K562 (cell line): ENCODE measurements at regions not wholly inside any gene's neighbourhood (a gene's known extent, or its start where the extent isn't known, plus 50 kb on each side); places are given as distances from the start of the nearest gene placed in this dataset.
A peak's percentile ranks its signal among the peaks of the same experiment; 100 is the strongest.

ENCODE experiments used
- CBX3 ChIP-seq, 2 experiments: IDR thresholded peaks; 1 replicate in 1 of 2; 2 replicates in 1 of 2; pipeline ENCODE4 v1.6.1; 2012; ENCODE audit warnings: inconsistent platforms in 2 of 2, low read length in 2 of 2, borderline replicate concordance in 1 of 2, control low read depth in 1 of 2
- CREBBP ChIP-seq: IDR thresholded peaks from one replicate; pipeline ENCODE4 v1.6.1; 2012; ENCODE audit warnings: low read depth, mild to moderate bottlenecking, control low read depth, inconsistent platforms, low read length
- EHMT2 ChIP-seq: fragments of 450-650 bp; IDR thresholded peaks from 2 replicates; pipeline ENCODE4 v1.6.1; 2018; ENCODE audit warnings: antibody characterized with exemption
- GTF2F1 ChIP-seq: IDR thresholded peaks from 2 replicates; pipeline ENCODE4 v1.6.1; 2011; ENCODE audit warnings: low read depth, low read length, improper control_type of control experiment
- HDAC3 ChIP-seq: fragments of 450-650 bp; IDR thresholded peaks from 2 replicates; pipeline ENCODE4 v1.6.1; 2018; ENCODE audit warnings: borderline replicate concordance, mild to moderate bottlenecking, moderate library complexity; ENCODE audit not compliant: partially characterized antibody
- HDAC8 ChIP-seq: fragments of 450-650 bp; IDR thresholded peaks from 2 replicates; pipeline ENCODE4 v1.6.1; 2016; ENCODE audit warnings: mild to moderate bottlenecking, missing genetic modification characterization, moderate library complexity, missing compliant biosample characterization
- HMG20A ChIP-seq: fragments of 450-650 bp; formaldehyde crosslinking; conservative IDR thresholded peaks from 2 replicates; pipeline ENCODE4 v1.4.0; 2020; ENCODE audit warnings: mild to moderate bottlenecking, mixed read lengths
- LCOR ChIP-seq: sonication (generic); formaldehyde crosslinking; IDR thresholded peaks from 2 replicates; pipeline ENCODE4 v1.8.0; 2022; ENCODE audit warnings: mild to moderate bottlenecking, missing genetic modification reagents
- MTA3 ChIP-seq: fragments of 450-650 bp; formaldehyde crosslinking; IDR thresholded peaks from 2 replicates; pipeline ENCODE4 v1.6.1; 2017; ENCODE audit warnings: mild to moderate bottlenecking, borderline replicate concordance
- OTX1 ChIP-seq: fragments of 450-650 bp; formaldehyde crosslinking; IDR thresholded peaks from 2 replicates; pipeline ENCODE4 v1.4.0; 2022; ENCODE audit warnings: mild to moderate bottlenecking
- TAF1 ChIP-seq: IDR thresholded peaks from 2 replicates; pipeline ENCODE4 v1.6.1; 2011; ENCODE audit warnings: mild to moderate bottlenecking, low read length, moderate library complexity; ENCODE audit not compliant: insufficient read depth, control insufficient read depth, severe bottlenecking; ENCODE audit errors: extremely low read depth
- TAF15 ChIP-seq: fragments of 200-400 bp; formaldehyde crosslinking; IDR thresholded peaks from 2 replicates; pipeline ENCODE4 v1.6.1; 2017; ENCODE audit warnings: mild to moderate bottlenecking, low read depth, low read length, moderate library complexity
- TCFL5 ChIP-seq: fragments of 250-450 bp; sonication (Bioruptor Pico); conservative IDR thresholded peaks from 2 replicates; pipeline ENCODE4 v1.6.1; 2021; ENCODE audit warnings: mild to moderate bottlenecking, moderate library complexity, matching md5 sums
- ZNF23 ChIP-seq: fragments of 250-450 bp; sonication (Bioruptor Pico); IDR thresholded peaks from 2 replicates; pipeline ENCODE4 v1.4.0; 2020; ENCODE audit warnings: mild to moderate bottlenecking
- ZNF717 ChIP-seq: fragments of 250-450 bp; sonication (Bioruptor Pico); IDR thresholded peaks from 2 replicates; pipeline ENCODE4 v1.5.0; 2021
- TF ChIP-seq, protein P1 (sequence below): fragments of 450-650 bp; IDR thresholded peaks from 2 replicates; pipeline ENCODE4 v1.6.1; 2017; ENCODE audit warnings: mild to moderate bottlenecking, moderate library complexity
- TF ChIP-seq, protein P2 (sequence below): fragments of 450-650 bp; IDR thresholded peaks from 2 replicates; pipeline ENCODE4 v1.6.1; 2016
- TF ChIP-seq, protein P3 (sequence below), 2 experiments: fragments of 200-800 bp in 1 of 2; sonication (Bioruptor generic) in 1 of 2; sonication (generic) in 1 of 2; formaldehyde crosslinking in 1 of 2; IDR thresholded peaks in 1 of 2; conservative IDR thresholded peaks in 1 of 2; 2 replicates each; pipeline versions ENCODE4 v1.5.0 to v1.6.1; 2016 to 2020; ENCODE audit warnings: missing compliant biosample characterization in 1 of 2, missing genetic modification characterization in 1 of 2, missing genetic modification reagents in 1 of 2
- TF ChIP-seq, protein P4 (sequence below): fragments of 250-450 bp; sonication (Bioruptor Pico); IDR thresholded peaks from 2 replicates; pipeline ENCODE4 v1.8.0; 2021; ENCODE audit warnings: borderline replicate concordance, mild to moderate bottlenecking, moderate library complexity; ENCODE audit not compliant: poor library complexity, severe bottlenecking
- TF ChIP-seq, protein P5 (sequence below): sonication (generic); formaldehyde crosslinking; IDR thresholded peaks from 2 replicates; pipeline ENCODE4 v1.9.0; 2022; ENCODE audit warnings: mild to moderate bottlenecking, missing genetic modification reagents
- TF ChIP-seq, protein P6 (sequence below): fragments of 450-650 bp; formaldehyde crosslinking; IDR thresholded peaks from 2 replicates; pipeline ENCODE4 v1.4.0; 2020; ENCODE audit warnings: mild to moderate bottlenecking, moderate library complexity

DNA sequence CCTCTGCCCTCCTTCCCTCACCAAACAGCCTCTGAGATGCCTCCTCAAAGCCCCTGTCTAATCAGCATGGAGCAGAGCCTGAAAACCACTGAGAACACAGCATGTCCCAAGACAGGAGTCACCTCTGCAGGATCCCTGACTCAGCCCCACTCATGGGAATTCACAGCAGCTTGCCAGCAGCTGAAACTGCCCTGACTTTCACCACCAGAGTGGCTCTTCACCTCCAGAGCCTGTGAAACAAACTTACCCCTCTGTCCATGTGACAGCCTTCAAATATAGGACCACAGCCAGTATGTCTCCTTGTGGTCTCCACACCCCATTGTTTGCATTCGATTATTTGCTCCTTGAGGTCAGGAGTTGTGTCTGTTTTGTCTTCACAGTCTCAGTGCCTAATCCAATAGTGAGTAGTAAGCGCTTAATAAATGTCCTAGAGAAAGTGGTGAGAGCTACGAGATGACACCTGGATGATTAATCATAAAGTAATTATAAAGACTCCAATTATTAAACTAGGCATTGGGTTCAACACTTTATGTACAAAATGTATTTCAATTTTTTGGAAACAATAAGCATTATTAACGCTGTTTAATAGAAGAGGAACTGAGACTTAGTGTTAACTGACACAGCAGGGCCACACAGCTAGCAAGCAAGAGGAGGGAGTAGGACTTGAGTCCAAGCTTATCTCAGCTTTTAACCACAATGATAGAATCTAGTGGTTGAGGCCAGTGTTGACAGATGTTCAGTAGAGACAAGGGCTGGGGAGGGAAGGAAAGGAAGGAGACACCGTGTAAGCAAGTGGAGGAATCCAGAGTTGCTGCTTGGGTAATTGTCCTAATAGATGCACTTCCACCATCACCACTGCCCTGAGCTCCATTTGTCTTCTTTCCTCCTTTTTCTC, 358.7 kb upstream of the TNP1 start (continued):
- TF ChIP-seq, protein P1, sequence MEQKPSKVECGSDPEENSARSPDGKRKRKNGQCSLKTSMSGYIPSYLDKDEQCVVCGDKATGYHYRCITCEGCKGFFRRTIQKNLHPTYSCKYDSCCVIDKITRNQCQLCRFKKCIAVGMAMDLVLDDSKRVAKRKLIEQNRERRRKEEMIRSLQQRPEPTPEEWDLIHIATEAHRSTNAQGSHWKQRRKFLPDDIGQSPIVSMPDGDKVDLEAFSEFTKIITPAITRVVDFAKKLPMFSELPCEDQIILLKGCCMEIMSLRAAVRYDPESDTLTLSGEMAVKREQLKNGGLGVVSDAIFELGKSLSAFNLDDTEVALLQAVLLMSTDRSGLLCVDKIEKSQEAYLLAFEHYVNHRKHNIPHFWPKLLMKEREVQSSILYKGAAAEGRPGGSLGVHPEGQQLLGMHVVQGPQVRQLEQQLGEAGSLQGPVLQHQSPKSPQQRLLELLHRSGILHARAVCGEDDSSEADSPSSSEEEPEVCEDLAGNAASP = no peak
- TF ChIP-seq CREBBP (no peak), HMG20A (CRISPR knock-in tag) (no peak), ZNF23 (no peak), TCFL5 (CRISPR knock-in tag) (no peak), HDAC8 (tag) (no peak), LCOR (CRISPR knock-in tag) (peak; percentile 42; the same call in 1 of the 2 replicates), MTA3 (no peak), ZNF717 (CRISPR knock-in tag) (no peak), CBX3 (IDR thresholded peaks at IDR 0.05; ENCODE audit: borderline replicate concordance in 1 of 2, low read length in 2 of 2) (no peak), TAF1 (no peak), TAF15 (no peak), GTF2F1 (no peak), OTX1 (CRISPR knock-in tag) (no peak), EHMT2 (no peak), HDAC3 (no peak)
- TF ChIP-seq, protein P2, sequence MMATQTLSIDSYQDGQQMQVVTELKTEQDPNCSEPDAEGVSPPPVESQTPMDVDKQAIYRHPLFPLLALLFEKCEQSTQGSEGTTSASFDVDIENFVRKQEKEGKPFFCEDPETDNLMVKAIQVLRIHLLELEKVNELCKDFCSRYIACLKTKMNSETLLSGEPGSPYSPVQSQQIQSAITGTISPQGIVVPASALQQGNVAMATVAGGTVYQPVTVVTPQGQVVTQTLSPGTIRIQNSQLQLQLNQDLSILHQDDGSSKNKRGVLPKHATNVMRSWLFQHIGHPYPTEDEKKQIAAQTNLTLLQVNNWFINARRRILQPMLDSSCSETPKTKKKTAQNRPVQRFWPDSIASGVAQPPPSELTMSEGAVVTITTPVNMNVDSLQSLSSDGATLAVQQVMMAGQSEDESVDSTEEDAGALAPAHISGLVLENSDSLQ = no peak; the same call in 1 of the 2 replicates
- TF ChIP-seq, protein P3, sequence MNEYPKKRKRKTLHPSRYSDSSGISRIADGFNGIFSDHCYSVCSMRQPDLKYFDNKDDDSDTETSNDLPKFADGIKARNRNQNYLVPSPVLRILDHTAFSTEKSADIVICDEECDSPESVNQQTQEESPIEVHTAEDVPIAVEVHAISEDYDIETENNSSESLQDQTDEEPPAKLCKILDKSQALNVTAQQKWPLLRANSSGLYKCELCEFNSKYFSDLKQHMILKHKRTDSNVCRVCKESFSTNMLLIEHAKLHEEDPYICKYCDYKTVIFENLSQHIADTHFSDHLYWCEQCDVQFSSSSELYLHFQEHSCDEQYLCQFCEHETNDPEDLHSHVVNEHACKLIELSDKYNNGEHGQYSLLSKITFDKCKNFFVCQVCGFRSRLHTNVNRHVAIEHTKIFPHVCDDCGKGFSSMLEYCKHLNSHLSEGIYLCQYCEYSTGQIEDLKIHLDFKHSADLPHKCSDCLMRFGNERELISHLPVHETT (CRISPR knock-in tag; conservative IDR thresholded peaks at IDR 0.05 in 1 of 2, IDR thresholded peaks at IDR 0.05 in 1 of 2) = no peak; a peak in 1 of 4 replicates
- TF ChIP-seq, protein P4, sequence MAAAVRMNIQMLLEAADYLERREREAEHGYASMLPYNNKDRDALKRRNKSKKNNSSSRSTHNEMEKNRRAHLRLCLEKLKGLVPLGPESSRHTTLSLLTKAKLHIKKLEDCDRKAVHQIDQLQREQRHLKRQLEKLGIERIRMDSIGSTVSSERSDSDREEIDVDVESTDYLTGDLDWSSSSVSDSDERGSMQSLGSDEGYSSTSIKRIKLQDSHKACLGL = no peak
- TF ChIP-seq, protein P5, sequence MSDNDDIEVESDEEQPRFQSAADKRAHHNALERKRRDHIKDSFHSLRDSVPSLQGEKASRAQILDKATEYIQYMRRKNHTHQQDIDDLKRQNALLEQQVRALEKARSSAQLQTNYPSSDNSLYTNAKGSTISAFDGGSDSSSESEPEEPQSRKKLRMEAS (CRISPR knock-in tag) = no peak
- TF ChIP-seq, protein P6, sequence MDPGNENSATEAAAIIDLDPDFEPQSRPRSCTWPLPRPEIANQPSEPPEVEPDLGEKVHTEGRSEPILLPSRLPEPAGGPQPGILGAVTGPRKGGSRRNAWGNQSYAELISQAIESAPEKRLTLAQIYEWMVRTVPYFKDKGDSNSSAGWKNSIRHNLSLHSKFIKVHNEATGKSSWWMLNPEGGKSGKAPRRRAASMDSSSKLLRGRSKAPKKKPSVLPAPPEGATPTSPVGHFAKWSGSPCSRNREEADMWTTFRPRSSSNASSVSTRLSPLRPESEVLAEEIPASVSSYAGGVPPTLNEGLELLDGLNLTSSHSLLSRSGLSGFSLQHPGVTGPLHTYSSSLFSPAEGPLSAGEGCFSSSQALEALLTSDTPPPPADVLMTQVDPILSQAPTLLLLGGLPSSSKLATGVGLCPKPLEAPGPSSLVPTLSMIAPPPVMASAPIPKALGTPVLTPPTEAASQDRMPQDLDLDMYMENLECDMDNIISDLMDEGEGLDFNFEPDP (CRISPR knock-in tag) = no peak
